HG02798 (cell line): ENCODE measurements at regions not wholly inside any gene's neighbourhood (a gene's known extent, or its start where the extent isn't known, plus 50 kb on each side); places are given as distances from the start of the nearest gene placed in this dataset.

ENCODE experiments used
- ATAC-seq: cut with Tn5 transposase; IDR thresholded peaks from one replicate; pipeline ENCODE4 v1.9.1; 2021; ENCODE audit warnings: mild to moderate bottlenecking; ENCODE audit not compliant: unreplicated experiment, poor library complexity

- no peak for ATAC-seq
Observed at GRCh38 chr3:164194842-164195241, 883.5 kb downstream of the SI start.

GRCh38 chr3:164192974-164193373, 885.3 kb downstream of the SI start:
- ATAC-seq = no peak

GRCh38 chr3:164190566-164190965, 887.7 kb downstream of the SI start:
- ATAC-seq = no peak

- no peak for ATAC-seq
Observed at GRCh38 chr3:164186095-164186494, 892.2 kb downstream of the SI start.

GRCh38 chr3:164179110-164179774, 899.1 kb downstream of the SI start:
- ATAC-seq = no peak

- no peak for ATAC-seq
Observed at GRCh38 chr3:164174059-164174458, 904.2 kb downstream of the SI start.

- no peak for ATAC-seq
Observed at GRCh38 chr3:164155400-164155799, 922.9 kb downstream of the SI start.

- no peak for ATAC-seq
Observed at GRCh38 chr3:164144824-164145223, 933.5 kb downstream of the SI start.

- no peak for ATAC-seq
Observed at GRCh38 chr3:164132878-164133277, 945.4 kb downstream of the SI start.

GRCh38 chr3:164113371-164114332, 964.6 kb downstream of the SI start:
- ATAC-seq = no peak

GRCh38 chr3:164096352-164096751, 981.9 kb downstream of the SI start:
- ATAC-seq = no peak

GRCh38 chr3:164095949-164096348, 982.3 kb downstream of the SI start:
- ATAC-seq = no peak

- ATAC-seq = no peak
Observed at GRCh38 chr3:164095279-164095678, 983.0 kb downstream of the SI start.

GRCh38 chr3:164094546-164094945, 983.8 kb downstream of the SI start:
- ATAC-seq = no peak

GRCh38 chr3:164080208-164080607, 998.1 kb downstream of the SI start:
- no peak for ATAC-seq

- no peak for ATAC-seq
Observed at GRCh38 chr3:164064298-164064697, 1014.0 kb downstream of the SI start.

GRCh38 chr3:164060923-164061322, 1017.4 kb downstream of the SI start:
- ATAC-seq = no peak

- ATAC-seq = no peak
Observed at GRCh38 chr3:164049847-164050246, 1028.4 kb downstream of the SI start.

GRCh38 chr3:164048451-164048850, 1029.8 kb downstream of the SI start:
- no peak for ATAC-seq

- ATAC-seq = no peak
Observed at GRCh38 chr3:164040991-164041390, 1037.3 kb downstream of the SI start.

GRCh38 chr3:164030194-164030593, 1048.1 kb downstream of the SI start:
- no peak for ATAC-seq

- no peak for ATAC-seq
Observed at GRCh38 chr3:164024786-164025185, 1053.5 kb downstream of the SI start.
